SW 1271 (cell line): ENCODE measurements at regions not wholly inside any gene's neighbourhood (a gene's known extent, or its start where the extent isn't known, plus 50 kb on each side); places are given as distances from the start of the nearest gene placed in this dataset.
"Not testable (repeated sequence)": the region's sequence is repeated elsewhere in the genome, so short reads cannot be mapped to it uniquely, and the experiment has no call there.

ENCODE experiments used
- DNase-seq, 2 experiments: peaks; one replicate each; lab custom pipeline; 2025; lab: John Stamatoyannopoulos, UW

GRCh38 chr18:23311351-23312121 is 141.6 kb upstream of the RIOK3 start:
- DNase-seq: no peak

DNA sequence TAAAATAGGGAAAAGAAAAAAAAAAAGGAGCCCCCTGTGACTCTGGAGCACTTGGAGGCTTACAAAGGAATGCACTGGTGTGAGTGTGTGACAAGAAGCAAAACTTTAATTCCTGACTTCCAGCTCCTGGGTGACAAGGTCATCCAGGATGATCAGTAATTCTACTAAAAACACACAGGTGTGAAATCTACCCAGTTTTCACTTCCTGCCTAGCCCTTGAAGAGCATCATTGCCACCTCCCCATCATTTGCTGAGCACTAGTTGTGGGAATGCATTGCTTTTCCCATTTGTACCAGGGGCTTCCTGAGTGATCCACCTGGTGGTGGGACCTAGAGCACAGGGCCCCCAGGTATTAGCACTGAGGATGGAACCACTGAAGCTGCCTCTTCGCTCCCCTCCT is 139.7 kb upstream of the RIOK3 start:
- no peak for DNase-seq

DNA sequence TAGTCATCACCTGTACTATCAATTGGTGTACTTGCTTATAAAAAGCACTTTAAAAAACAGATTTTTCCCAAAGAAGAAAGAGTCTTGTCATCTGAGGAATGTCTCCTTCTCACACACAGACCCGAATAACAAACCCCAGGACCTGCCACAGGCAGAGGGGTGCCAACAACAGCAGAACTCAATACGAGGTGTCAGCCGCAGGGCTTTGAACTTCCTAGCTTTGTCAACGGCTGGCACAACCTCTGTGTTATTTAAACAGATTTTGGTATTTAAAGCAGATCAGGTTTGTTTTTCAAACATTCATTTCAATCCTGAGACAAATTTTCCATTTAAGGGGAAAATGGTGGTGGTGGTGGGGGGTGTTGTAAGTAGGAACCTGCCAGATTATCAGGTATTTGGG is 138.4 kb upstream of the RIOK3 start:
- DNase-seq: no peak

DNA sequence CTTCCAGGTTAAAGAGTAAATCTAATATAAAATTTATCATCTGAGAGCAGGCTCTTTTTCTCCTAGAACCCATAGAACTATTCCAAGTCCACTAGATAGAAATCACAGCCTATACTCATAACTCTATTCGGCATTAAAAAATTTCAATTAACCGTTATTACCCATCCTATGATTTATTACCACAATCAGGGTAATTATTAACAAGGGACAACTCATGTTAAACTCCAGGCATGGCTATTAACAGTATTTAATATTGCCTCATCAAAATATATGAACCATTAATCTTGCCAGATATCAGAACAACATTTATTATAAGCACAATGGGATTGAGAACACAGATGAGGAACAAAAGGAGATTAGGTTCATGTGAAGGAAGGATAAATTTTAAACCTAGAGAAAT is 136.8 kb upstream of the RIOK3 start:
- DNase-seq: no peak

DNA sequence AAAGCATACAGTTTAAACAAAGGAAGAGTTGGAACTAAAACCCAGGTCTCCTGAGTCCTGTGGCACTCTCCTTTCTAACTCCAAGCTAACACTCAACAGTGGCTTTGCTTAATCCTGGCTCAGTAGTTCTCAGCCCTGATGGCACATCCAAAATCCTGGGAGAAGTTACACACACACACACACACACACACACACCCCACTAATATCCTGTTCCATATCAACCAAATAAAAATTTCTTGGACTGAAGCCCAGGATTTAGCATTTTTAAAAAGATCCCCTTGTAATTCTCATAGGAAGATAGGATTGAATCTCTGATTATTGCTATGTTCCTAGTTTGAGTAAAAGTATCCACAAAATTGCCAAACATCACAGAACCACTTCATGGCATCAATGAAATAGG is 136.1 kb upstream of the RIOK3 start:
- DNase-seq: no peak

DNA sequence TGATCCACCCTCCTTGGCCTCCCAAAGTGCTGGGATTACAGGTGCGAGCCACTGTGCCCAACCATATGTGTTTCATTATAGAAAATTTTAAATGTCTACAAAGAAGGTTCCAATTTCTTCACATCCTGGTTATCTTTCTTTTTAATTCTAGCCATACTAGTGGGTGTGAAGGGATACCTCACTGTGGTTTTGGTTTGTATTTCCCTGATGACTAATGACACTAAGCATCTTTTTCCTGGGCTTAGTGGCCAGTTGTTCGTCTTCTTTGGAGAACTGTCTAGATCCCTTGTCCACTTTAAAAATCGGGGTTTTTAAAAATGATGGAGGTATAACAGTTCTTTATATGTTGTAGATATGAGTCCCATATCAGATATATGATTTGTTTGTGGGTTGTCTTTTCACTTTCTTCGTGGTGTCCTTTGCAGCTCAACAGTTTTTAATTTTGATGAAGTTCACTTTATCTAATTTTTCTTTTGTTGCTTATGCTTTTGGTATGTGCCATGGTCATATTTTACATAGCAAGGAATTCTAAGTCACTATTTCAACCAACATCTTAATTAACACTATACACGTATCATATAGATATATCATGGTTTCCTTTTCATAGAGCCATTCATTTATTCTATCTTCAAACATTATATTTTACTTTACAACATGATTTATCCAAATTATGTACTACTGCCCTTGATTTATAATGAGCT is 135.0 kb upstream of the RIOK3 start:
- DNase-seq: peak in 1 of 2 experiments; percentile 36

- no peak for DNase-seq
These were observed 132.3 kb upstream of the RIOK3 start for GRCh38 chr18:23320709-23321236.

DNA sequence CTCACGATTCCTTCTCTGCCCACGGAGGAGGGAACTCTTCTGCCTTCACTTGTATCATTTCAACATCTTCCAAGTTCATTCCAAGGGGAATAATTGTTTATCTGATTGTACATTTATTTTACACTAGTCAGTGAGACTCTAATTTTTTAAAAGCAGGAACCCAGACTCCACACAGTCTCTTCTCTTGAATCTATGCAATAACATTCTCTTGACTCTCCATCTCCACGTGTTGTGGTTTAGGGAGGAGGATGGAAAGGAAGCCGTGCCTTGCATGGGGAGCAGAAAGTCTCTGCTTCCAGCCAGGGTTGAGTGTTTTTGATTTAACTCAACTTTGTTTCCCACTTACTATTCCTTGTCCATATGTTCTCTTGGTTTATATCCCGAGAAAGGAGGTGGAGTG is 131.1 kb upstream of the RIOK3 start:
- DNase-seq: no peak

DNA sequence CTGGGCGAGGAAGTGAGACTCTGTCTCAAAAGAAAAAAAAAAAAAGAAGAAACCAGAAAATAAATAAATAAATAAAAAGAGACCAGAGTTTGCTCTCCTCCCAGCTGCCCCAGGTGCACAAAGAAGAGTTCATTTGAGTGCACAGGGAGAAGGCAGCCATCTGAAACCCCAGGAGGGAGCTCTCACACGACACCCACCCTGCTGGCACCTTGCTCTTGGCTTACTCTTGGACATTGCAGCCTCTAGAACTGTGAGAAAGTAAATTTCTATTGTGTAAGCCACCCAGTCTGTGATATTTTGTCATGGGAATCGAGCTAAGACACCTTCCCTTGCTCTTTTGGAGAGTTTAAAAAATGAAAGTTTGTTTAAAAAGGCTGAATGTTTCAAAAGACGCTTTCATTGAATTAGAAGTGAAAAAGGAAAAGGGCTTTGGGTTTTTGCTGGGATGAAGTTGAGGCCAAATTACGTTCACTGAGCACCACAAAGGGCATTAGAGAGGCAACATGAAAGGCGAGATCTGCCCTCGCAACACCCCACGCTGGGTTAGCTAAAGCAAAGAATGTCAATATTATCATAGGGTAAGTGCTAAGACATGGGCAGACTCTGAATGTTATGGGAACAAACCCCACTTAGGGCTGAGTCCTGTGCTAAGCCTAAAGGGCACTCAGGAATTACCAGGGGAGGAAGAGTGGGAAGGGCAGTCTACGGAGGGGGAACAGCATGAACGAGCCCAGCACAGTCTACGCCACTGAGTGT is 128.9 kb upstream of the RIOK3 start:
- DNase-seq: no peak

GRCh38 chr18:23324861-23325260 is 128.2 kb upstream of the RIOK3 start:
- DNase-seq: no peak

DNA sequence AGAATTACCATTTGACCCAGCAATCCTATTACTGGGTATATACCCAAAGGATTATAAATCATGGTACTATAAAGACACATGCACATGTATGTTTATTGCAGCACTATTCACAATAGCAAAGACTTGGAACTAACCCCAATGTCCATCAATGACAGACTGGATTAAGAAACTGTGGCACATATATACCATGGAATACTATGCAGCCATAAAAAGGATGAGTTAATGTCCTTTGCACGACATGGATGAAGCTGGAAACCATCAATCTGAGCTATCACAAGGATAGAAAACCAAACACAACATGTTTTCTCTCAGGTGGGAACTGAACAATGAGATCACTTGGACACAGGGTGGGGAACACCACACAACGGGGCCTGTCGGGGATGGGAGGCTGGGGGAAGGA is 123.4 kb upstream of the RIOK3 start:
- DNase-seq: not testable (repeated sequence)

- DNase-seq: no peak
These were observed 122.7 kb upstream of the RIOK3 start for GRCh38 chr18:23330423-23330822.

- DNase-seq: no peak
These were observed 121.8 kb upstream of the RIOK3 start for GRCh38 chr18:23331091-23331920.

DNA sequence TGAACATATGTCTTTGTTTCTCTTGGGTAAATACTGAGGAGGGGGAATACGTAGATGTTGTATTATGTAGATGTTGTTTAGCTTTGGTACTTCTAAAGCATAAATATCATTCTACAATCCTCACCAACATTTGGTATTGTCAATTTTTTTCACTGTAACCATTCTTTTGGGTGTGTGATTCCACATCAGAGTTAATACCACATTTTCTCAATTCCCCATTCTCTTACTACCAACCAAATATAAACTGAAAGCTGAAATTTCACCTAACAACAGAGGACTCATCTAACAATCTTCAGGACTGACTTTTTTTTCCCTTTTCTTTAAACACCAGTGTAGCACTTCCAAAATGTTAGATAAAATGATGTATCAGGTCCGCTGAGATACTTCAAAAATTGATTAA is 120.7 kb upstream of the RIOK3 start:
- DNase-seq: no peak

- DNase-seq: no peak
These were observed 119.3 kb upstream of the RIOK3 start for GRCh38 chr18:23333827-23334226.

DNA sequence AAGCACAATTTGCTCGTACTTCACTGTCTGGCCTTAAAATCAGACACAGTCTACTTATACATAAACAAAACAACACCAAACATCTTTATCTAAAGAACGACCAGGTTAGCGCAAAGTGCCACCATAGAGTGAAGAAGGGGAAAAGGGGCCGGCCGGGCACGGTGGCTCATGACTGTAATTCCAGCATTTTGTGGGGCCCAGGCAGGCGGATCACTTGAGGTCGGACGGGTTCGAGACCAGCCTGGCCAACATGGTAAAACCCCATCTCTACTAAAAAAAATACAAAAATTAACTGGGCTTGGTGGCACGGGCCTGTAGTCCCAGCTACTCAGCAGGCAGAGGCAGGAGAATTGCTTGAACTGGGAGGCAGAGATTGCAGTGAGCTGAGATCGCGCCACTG is 118.5 kb upstream of the RIOK3 start:
- DNase-seq: no peak

- DNase-seq: no peak
These were observed 117.0 kb upstream of the RIOK3 start for GRCh38 chr18:23336101-23336500.

DNA sequence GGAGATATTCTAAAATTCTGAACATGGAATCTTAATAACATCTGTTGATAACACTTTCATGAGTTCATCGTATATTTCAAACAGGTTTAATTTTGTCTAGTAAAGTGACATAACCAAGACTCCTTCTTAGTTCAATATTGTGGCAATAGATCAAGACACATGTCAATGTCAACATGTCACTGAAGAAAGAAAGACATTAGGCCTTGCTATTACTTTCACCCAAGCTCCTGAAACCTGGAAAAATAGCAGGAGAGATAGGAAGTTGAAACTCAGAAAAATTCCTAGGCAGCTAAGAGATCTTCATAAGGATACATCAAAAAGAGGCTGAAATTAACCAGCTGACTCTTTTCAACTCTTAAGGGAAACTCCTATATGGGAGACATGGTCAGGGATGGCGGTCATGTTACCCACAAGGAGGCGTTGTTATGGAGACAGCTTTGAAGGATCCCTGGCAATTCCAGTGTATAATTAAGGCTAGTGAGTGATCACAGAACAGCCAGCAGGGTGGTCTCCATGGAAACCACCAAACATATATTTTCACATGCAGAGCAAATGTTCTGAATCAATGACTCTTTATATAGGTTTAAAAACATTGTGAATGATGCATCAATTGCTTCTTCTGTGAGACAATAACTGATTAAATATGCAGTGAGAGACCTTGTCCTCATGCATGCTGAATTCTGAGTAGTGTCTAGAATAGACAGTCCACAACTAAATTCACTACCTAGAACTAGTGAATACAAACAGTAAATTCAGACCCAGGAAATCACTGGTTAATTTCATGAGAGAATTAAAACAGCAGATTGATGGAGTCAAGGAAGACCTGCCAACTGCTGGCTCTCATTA is 115.3 kb upstream of the RIOK3 start:
- peak in 1 of 2 experiments; percentile 52 for DNase-seq

- DNase-seq: no peak
These were observed 112.4 kb upstream of the RIOK3 start for GRCh38 chr18:23340661-23341060.

GRCh38 chr18:23341383-23341782 is 111.7 kb upstream of the RIOK3 start:
- no peak for DNase-seq

GRCh38 chr18:23341983-23342382 is 111.1 kb upstream of the RIOK3 start:
- DNase-seq: no peak
